Progenitor cell of endocrine pancreas (in vitro differentiated cells): ENCODE measurements at regions not wholly inside any gene's neighbourhood (a gene's known extent, or its start where the extent isn't known, plus 50 kb on each side); places are given as distances from the start of the nearest gene placed in this dataset.
"Not testable (repeated sequence)": the region's sequence is repeated elsewhere in the genome, so short reads cannot be mapped to it uniquely, and the experiment has no call there.

Experiments used
- DNase-seq: peaks from one replicate; pipeline ENCODE4 v3.0.0; 2021; ENCODE audit warnings: low spot score; ENCODE audit not compliant: unreplicated experiment
- H3K27ac Mint-ChIP-seq: 2 replicates; pipeline ENCODE4 v1.8.0; 2021; ENCODE audit warnings: mild to moderate bottlenecking, moderate library complexity, mixed read lengths
- H3K27me3 Mint-ChIP-seq: 2 replicates; pipeline ENCODE4 v1.8.0; 2021; ENCODE audit warnings: mixed read lengths
- H3K36me3 Mint-ChIP-seq: 2 replicates; pipeline ENCODE4 v1.8.0; 2022; ENCODE audit warnings: mixed read lengths; ENCODE audit not compliant: insufficient read depth
- H3K4me1 Mint-ChIP-seq: 2 replicates; pipeline ENCODE4 v1.8.0; 2021; ENCODE audit warnings: low read depth, mixed read lengths
- H3K4me3 Mint-ChIP-seq: 2 replicates; pipeline ENCODE4 v1.8.0; 2021; ENCODE audit warnings: low read depth, mild to moderate bottlenecking, moderate library complexity, mixed read lengths
- H3K9me3 Mint-ChIP-seq: 2 replicates; pipeline ENCODE4 v1.8.0; 2021; ENCODE audit warnings: low read depth, mixed read lengths
- CTCF ChIP-seq: fragments of 200-600 bp; sonication (generic); IDR thresholded peaks from one replicate; pipeline ENCODE4 v1.5.0; 2021; ENCODE audit warnings: antibody characterized with exemption, mild to moderate bottlenecking; ENCODE audit not compliant: unreplicated experiment

DNA sequence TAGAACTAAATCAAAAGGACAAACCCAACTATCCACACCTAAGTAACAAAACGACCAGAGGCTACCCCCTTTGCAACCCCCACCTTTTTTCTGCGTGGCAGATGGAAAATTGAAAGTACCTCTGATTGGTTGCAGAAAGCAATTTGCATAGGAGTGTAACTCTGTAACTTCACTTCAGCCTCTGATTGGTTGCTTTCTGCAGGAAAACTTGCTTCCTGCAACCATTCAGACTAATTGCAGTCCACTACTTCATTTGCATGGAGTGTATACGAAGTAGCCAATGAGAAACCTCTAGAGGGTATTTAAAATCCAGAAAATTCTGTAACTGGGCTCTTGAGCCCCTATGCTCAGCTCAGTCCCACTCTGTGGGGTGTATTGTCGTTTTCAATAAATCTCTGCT is 129.1 kb upstream of the OLIG3 start:
- peaks cover 16% of the 10 kb centered on the region for H3K27me3 Mint-ChIP-seq
- H3K9me3 Mint-ChIP-seq: no peaks in the 10 kb centered on the region
- no peaks in the 10 kb centered on the region for H3K36me3 Mint-ChIP-seq
- DNase-seq: no peak
- TF ChIP-seq CTCF: no peak
- H3K27ac Mint-ChIP-seq: no peak overlapping the region
- H3K4me1 Mint-ChIP-seq: peaks cover 2% of the 10 kb centered on the region
- no peak overlapping the region for H3K4me3 Mint-ChIP-seq

GRCh38 chr6:137625100-137625661 is 131.0 kb upstream of the OLIG3 start:
- no peak for TF ChIP-seq CTCF
- H3K4me3 Mint-ChIP-seq: no peak overlapping the region
- H3K27ac Mint-ChIP-seq: no peak overlapping the region

GRCh38 chr6:137625808-137626207 is 131.6 kb upstream of the OLIG3 start:
- Mint-ChIP-seq H3K27me3 (peaks cover 14% of the 10 kb centered on the region), H3K4me1 (peaks cover 2% of the 10 kb centered on the region), H3K36me3 (no peaks in the 10 kb centered on the region), H3K4me3 (no peak overlapping the region), H3K9me3 (no peaks in the 10 kb centered on the region), H3K27ac (no peak overlapping the region)
- no peak for DNase-seq
- no peak for TF ChIP-seq CTCF

More at GRCh38 chr6:137625100-137625661, 131.0 kb upstream of the OLIG3 start:
- Mint-ChIP-seq H3K36me3 (no peaks in the 10 kb centered on the region), H3K4me1 (peaks cover 2% of the 10 kb centered on the region), H3K27me3 (peaks cover 14% of the 10 kb centered on the region), H3K9me3 (no peaks in the 10 kb centered on the region)
- no peak for DNase-seq

DNA sequence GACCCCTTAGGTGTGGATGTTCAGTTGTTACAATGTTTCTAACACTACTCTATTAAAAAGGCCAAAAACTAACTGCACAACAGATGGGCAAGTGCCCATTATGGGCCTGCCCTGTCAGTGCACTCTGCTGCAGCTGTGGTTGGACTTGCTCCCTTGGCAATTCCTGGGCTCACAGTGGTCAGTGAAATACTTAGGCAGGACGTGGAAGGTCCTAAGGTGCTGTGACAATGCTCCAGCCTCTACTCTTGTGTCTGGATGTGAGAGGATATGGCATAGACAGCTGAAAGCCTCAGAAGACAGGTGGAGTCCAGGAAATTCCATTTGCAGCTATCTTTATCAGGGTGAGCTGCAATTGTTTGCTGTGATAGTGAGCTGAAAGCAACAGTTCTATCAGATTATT is 136.5 kb upstream of the OLIG3 start:
- Mint-ChIP-seq H3K4me1 (no peaks in the 10 kb centered on the region), H3K9me3 (no peaks in the 10 kb centered on the region), H3K27ac (no peak overlapping the region), H3K36me3 (no peaks in the 10 kb centered on the region), H3K4me3 (no peak overlapping the region), H3K27me3 (peaks cover 9% of the 10 kb centered on the region)
- no peak for DNase-seq
- TF ChIP-seq CTCF: no peak

GRCh38 chr6:137631323-137631722 is 137.1 kb upstream of the OLIG3 start:
- Mint-ChIP-seq H3K9me3 (no peaks in the 10 kb centered on the region), H3K27ac (no peak overlapping the region), H3K36me3 (no peaks in the 10 kb centered on the region), H3K4me3 (no peak overlapping the region), H3K4me1 (no peaks in the 10 kb centered on the region), H3K27me3 (peaks cover 4% of the 10 kb centered on the region)
- DNase-seq: no peak
- TF ChIP-seq CTCF: no peak

GRCh38 chr6:137634177-137634576 is 140.0 kb upstream of the OLIG3 start:
- H3K9me3 Mint-ChIP-seq, H3K4me1 Mint-ChIP-seq, H3K27ac Mint-ChIP-seq, H3K4me3 Mint-ChIP-seq, DNase-seq, H3K27me3 Mint-ChIP-seq, H3K36me3 Mint-ChIP-seq: not testable (repeated sequence)
